ENCODE measurements at regions not wholly inside any gene's neighbourhood (a gene's known extent, or its start where the extent isn't known, plus 50 kb on each side); places are given as distances from the start of the nearest gene placed in this dataset.

DNA sequence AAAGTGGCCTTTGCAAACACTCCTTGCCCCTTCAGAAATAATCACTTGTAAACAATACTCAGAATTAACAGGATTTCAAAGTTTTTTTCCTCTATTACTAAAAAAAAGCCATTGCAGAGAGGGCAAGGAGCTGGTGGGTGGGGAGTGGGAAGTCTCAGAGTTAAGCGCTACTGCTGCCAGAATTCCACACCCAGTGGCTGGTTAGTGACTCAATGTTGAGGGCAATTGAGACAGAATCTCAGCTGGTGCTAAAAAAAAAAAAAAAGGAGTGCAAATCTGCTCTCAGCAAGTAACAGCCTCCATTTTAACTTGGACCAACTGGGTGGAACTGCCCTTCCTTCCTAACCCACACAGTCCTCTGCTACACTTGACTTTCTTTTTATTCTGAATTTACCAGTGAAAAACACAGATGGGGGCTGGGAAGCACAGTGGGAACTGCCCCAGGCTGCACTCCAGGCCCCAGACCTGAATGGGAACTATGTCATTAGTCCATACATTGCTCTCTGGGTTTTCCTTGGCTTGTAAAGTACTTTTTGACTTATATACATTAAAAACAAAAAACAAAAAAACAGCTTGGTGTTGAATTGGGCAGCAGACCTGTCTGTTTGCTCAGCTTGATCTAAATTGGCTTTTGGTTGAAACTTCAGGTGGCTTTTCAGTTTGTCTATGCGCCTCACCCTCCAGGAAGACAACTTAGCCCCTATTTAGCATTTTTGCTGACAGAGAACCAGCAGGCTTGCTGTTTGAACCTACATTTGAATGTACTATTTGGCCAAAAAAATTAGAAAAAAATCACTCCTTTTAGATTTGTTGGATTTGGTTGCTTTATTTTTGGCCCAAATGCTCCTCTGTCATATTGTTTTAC, 357.8 kb upstream of the TBL1XR1 start:
- no peaks in the 10 kb centered on the region for H3K36me3 ChIP-seq (ENCODE audit: control insufficient read depth in 2 of 2, insufficient read depth in 2 of 2, low read length in 2 of 2)
- no peaks in the 10 kb centered on the region for H3K27me3 ChIP-seq (ENCODE audit: control insufficient read depth in 2 of 2, insufficient read depth in 2 of 2, low read length in 2 of 2)
- no peaks in the 10 kb centered on the region for H3K4me1 ChIP-seq (ENCODE audit: control insufficient read depth in 2 of 2, insufficient read depth in 2 of 2, low read length in 2 of 2)
- H3K9ac ChIP-seq (ENCODE audit: low read depth in 1 of 2, low read length in 2 of 2): no peak overlapping the region
- H3K4me3 ChIP-seq (ENCODE audit: low read length in 2 of 2): no peak overlapping the region
- no peaks in the 10 kb centered on the region for H3K9me3 ChIP-seq (ENCODE audit: control insufficient read depth in 2 of 2, low read length in 2 of 2)
- no peak overlapping the region for H3K27ac ChIP-seq (ENCODE audit: low read depth in 2 of 2, low read length in 2 of 2)

DNA sequence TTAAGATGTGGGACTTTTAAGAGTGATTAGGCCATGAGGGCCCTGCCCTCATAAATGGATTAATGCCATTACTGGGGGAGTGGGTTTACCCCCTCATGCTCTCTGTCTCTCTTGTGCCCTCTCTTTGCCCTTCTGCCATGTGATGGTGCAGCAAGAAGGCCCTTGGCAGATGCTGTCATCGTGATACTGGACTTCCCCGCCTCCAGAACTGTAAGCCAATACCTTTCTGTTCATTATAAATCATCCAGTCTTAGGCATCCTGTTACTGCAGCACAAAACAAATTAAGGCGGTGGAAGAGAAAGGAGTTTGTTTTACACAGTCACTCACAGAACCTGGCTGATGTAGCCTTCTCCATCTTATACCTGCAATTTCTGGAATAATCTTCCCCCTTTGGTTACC, 360.3 kb upstream of the TBL1XR1 start:
- Histone ChIP-seq H3K27ac (ENCODE audit: low read depth in 2 of 2, low read length in 2 of 2) (no peak overlapping the region), H3K4me3 (ENCODE audit: low read length in 2 of 2) (no peak overlapping the region), H3K27me3 (ENCODE audit: control insufficient read depth in 2 of 2, insufficient read depth in 2 of 2, low read length in 2 of 2) (no peaks in the 10 kb centered on the region), H3K4me1 (ENCODE audit: control insufficient read depth in 2 of 2, insufficient read depth in 2 of 2, low read length in 2 of 2) (no peaks in the 10 kb centered on the region), H3K9ac (ENCODE audit: low read depth in 1 of 2, low read length in 2 of 2) (no peak overlapping the region), H3K36me3 (ENCODE audit: control insufficient read depth in 2 of 2, insufficient read depth in 2 of 2, low read length in 2 of 2) (no peaks in the 10 kb centered on the region), H3K9me3 (ENCODE audit: control insufficient read depth in 2 of 2, low read length in 2 of 2) (no peaks in the 10 kb centered on the region)

DNA sequence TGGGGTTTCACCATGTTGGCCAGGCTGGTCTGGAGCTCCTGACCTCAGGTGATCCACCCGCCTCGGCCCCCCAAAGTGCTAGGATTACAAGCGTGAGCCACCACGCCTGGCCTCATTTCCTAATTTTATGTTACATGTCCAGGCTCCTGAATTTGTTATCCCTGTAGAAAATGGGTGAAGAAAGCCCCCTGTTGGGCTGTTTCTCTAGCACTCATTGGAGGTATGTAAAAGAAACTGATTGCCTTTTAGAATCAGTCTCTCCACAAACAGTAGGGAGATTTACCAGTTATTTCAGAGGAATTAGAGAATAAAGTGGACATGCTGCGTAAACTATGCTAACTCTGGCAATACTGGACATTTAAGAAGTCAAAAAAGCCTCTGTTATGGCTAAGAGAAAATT, 364.1 kb upstream of the TBL1XR1 start:
- no peak overlapping the region for H3K9ac ChIP-seq (ENCODE audit: low read depth in 1 of 2, low read length in 2 of 2)

DNA sequence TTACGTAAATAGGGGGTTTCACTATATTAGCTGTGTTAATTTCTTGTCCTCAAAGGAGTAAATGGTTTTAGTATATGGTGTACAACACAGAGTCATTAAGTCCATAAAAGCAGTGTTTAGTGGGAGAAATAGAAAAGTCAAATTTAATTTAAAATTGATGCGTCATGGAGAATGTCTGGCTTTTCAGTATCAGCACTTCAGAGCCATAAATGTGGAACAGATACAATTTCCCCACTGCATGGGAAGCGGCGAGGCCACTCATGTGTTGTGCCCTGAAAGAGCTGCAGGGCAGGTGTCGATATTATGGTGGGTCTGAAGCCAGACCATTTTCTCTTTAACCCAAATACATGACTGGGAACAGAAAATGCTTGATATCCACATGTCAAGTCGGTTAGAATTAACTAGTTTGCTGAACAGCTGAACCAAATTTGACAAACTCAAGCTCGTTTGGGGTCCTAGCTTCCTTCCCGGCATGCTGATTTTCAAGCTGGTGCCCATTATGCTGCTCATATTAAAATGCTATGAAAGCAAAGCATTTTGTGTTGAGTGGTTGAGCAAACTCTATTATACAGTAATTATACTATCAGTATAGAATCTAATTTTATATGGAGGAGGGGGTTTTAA, 364.6 kb upstream of the TBL1XR1 start:
- Histone ChIP-seq H3K27ac (ENCODE audit: low read depth in 2 of 2, low read length in 2 of 2) (no peak overlapping the region), H3K4me1 (ENCODE audit: control insufficient read depth in 2 of 2, insufficient read depth in 2 of 2, low read length in 2 of 2) (no peaks in the 10 kb centered on the region), H3K9me3 (ENCODE audit: control insufficient read depth in 2 of 2, low read length in 2 of 2) (no peaks in the 10 kb centered on the region), H3K4me3 (ENCODE audit: low read length in 2 of 2) (no peak overlapping the region), H3K27me3 (ENCODE audit: control insufficient read depth in 2 of 2, insufficient read depth in 2 of 2, low read length in 2 of 2) (no peaks in the 10 kb centered on the region), H3K36me3 (ENCODE audit: control insufficient read depth in 2 of 2, insufficient read depth in 2 of 2, low read length in 2 of 2) (no peaks in the 10 kb centered on the region), H3K9ac (ENCODE audit: low read depth in 1 of 2, low read length in 2 of 2) (no peak overlapping the region)

More for the DNA sequence above, 364.1 kb upstream of the TBL1XR1 start:
- Histone ChIP-seq H3K36me3 (ENCODE audit: control insufficient read depth in 2 of 2, insufficient read depth in 2 of 2, low read length in 2 of 2) (no peaks in the 10 kb centered on the region), H3K9me3 (ENCODE audit: control insufficient read depth in 2 of 2, low read length in 2 of 2) (no peaks in the 10 kb centered on the region), H3K27ac (ENCODE audit: low read depth in 2 of 2, low read length in 2 of 2) (no peak overlapping the region), H3K4me1 (ENCODE audit: control insufficient read depth in 2 of 2, insufficient read depth in 2 of 2, low read length in 2 of 2) (no peaks in the 10 kb centered on the region), H3K4me3 (ENCODE audit: low read length in 2 of 2) (no peak overlapping the region), H3K27me3 (ENCODE audit: control insufficient read depth in 2 of 2, insufficient read depth in 2 of 2, low read length in 2 of 2) (no peaks in the 10 kb centered on the region)

DNA sequence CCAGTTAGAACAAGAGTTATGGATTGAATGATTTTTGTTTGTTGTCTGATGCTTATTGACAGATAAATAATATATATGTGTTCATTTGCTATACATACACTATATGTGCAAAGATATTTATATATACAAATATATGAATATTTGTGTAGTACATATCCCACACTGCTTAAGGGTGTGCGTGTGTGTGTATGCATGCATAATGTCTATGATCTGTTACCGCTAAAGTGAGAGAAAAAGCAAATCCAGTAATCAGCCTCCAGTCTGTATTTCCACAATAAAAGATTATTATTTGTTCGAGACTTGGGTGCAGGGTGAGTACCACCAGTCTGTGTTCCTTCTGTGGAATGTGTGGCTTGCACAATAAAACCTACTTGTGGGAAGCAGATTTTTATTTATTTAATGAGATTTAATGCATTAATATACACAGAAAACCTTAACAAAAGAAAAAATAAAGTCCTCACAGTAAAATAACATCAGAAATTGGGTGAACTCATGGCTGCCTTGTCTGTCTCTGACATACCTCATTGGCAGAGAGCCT, 366.0 kb upstream of the TBL1XR1 start:
- H3K9ac ChIP-seq (ENCODE audit: low read depth in 1 of 2, low read length in 2 of 2): no peak overlapping the region
- no peaks in the 10 kb centered on the region for H3K27me3 ChIP-seq (ENCODE audit: control insufficient read depth in 2 of 2, insufficient read depth in 2 of 2, low read length in 2 of 2)
- H3K4me3 ChIP-seq (ENCODE audit: low read length in 2 of 2): no peak overlapping the region
- H3K36me3 ChIP-seq (ENCODE audit: control insufficient read depth in 2 of 2, insufficient read depth in 2 of 2, low read length in 2 of 2): no peaks in the 10 kb centered on the region
- H3K27ac ChIP-seq (ENCODE audit: low read depth in 2 of 2, low read length in 2 of 2): no peak overlapping the region
- H3K9me3 ChIP-seq (ENCODE audit: control insufficient read depth in 2 of 2, low read length in 2 of 2): no peaks in the 10 kb centered on the region
- no peaks in the 10 kb centered on the region for H3K4me1 ChIP-seq (ENCODE audit: control insufficient read depth in 2 of 2, insufficient read depth in 2 of 2, low read length in 2 of 2)

DNA sequence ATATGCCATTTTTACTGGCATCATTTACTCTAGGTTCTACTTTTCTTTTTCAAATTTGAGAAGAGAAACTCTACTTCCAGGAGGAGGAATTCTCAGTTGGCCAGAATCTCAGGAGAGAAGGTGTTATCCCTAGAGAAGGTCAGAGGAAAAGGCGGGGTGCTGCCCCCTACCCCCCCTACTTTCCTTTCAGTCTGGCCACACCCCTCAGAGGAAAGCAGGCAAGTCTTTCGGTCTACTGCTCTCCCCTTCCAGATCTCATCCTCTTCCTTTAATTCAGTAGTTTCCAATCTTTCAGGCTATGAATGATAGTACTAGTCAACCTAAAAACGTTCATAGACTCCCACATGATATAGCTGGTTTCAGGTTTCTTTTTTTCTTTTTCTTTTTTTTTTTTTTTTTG, 366.5 kb upstream of the TBL1XR1 start:
- Histone ChIP-seq H3K4me1 (ENCODE audit: control insufficient read depth in 2 of 2, insufficient read depth in 2 of 2, low read length in 2 of 2) (no peaks in the 10 kb centered on the region), H3K9ac (ENCODE audit: low read depth in 1 of 2, low read length in 2 of 2) (no peak overlapping the region), H3K27me3 (ENCODE audit: control insufficient read depth in 2 of 2, insufficient read depth in 2 of 2, low read length in 2 of 2) (no peaks in the 10 kb centered on the region), H3K9me3 (ENCODE audit: control insufficient read depth in 2 of 2, low read length in 2 of 2) (no peaks in the 10 kb centered on the region), H3K36me3 (ENCODE audit: control insufficient read depth in 2 of 2, insufficient read depth in 2 of 2, low read length in 2 of 2) (no peaks in the 10 kb centered on the region), H3K4me3 (ENCODE audit: low read length in 2 of 2) (no peak overlapping the region), H3K27ac (ENCODE audit: low read depth in 2 of 2, low read length in 2 of 2) (no peak overlapping the region)

DNA sequence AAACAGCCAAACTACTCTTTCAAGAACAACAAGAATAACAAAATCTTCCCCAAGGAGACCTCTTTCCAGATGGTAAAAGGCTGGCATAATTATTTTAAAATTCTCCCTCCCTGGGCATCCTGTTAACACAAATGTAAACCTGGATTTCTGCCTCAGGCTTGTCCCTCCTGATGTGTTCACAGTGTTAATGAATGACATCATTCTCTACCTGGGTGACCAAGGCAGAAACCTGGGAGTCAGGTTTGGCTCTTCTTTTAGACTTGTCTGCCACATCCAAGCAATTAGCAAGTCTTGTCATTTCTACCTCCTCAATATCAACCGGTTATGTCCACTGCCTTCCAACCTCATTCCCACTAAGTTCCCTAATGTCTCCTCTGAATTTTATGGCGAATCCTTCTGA, 368.7 kb upstream of the TBL1XR1 start:
- Histone ChIP-seq H3K27me3 (ENCODE audit: control insufficient read depth in 2 of 2, insufficient read depth in 2 of 2, low read length in 2 of 2) (no peaks in the 10 kb centered on the region), H3K4me3 (ENCODE audit: low read length in 2 of 2) (no peak overlapping the region), H3K27ac (ENCODE audit: low read depth in 2 of 2, low read length in 2 of 2) (no peak overlapping the region), H3K4me1 (ENCODE audit: control insufficient read depth in 2 of 2, insufficient read depth in 2 of 2, low read length in 2 of 2) (no peaks in the 10 kb centered on the region), H3K9me3 (ENCODE audit: control insufficient read depth in 2 of 2, low read length in 2 of 2) (no peaks in the 10 kb centered on the region), H3K36me3 (ENCODE audit: control insufficient read depth in 2 of 2, insufficient read depth in 2 of 2, low read length in 2 of 2) (no peaks in the 10 kb centered on the region), H3K9ac (ENCODE audit: low read depth in 1 of 2, low read length in 2 of 2) (no peak overlapping the region)

DNA sequence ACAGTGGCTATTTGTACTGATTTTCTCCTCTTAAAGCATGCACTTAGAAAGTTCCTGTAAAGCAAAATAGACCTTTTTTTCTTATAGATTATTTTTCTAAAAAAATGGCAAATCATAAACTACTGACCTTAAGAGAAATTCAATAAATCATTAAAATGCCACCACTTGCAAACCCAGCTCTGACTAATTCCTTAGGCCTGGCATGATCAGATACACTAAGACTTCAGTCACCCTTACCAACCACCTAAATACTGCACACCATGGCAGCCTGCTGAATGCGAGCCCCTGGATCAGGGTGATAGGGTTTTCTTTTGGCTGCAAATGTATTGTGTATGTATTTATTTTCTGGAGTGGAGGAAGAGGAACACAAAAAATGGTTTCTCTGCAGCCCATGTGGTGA, 370.6 kb upstream of the TBL1XR1 start:
- no peaks in the 10 kb centered on the region for H3K27me3 ChIP-seq (ENCODE audit: control insufficient read depth in 2 of 2, insufficient read depth in 2 of 2, low read length in 2 of 2)
- H3K9me3 ChIP-seq (ENCODE audit: control insufficient read depth in 2 of 2, low read length in 2 of 2): no peaks in the 10 kb centered on the region
- H3K4me3 ChIP-seq (ENCODE audit: low read length in 2 of 2): no peak overlapping the region
- no peak overlapping the region for H3K27ac ChIP-seq (ENCODE audit: low read depth in 2 of 2, low read length in 2 of 2)
- H3K9ac ChIP-seq (ENCODE audit: low read depth in 1 of 2, low read length in 2 of 2): no peak overlapping the region
- H3K4me1 ChIP-seq (ENCODE audit: control insufficient read depth in 2 of 2, insufficient read depth in 2 of 2, low read length in 2 of 2): no peaks in the 10 kb centered on the region
- no peaks in the 10 kb centered on the region for H3K36me3 ChIP-seq (ENCODE audit: control insufficient read depth in 2 of 2, insufficient read depth in 2 of 2, low read length in 2 of 2)

DNA sequence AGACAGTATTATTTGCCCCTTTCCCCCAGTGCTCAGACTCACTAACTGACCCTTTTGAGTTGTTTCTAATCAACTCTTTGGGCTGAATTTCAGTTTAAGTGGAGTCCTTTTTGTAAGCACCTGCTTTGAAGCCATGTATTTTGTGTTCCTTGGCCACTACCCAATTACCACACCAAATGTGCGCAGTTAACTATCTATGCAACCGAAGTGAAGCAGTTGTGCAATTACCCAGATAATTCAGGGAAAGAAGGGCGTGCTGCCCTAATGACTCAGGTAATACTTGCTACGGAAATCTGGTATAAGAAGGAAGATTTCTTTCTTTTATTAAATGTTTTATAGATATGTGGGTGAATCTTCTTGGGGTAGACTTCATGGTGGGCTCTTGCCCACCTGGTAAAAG, 371.9 kb upstream of the TBL1XR1 start:
- H3K4me1 ChIP-seq (ENCODE audit: control insufficient read depth in 2 of 2, insufficient read depth in 2 of 2, low read length in 2 of 2): no peaks in the 10 kb centered on the region
- no peaks in the 10 kb centered on the region for H3K36me3 ChIP-seq (ENCODE audit: control insufficient read depth in 2 of 2, insufficient read depth in 2 of 2, low read length in 2 of 2)
- no peak overlapping the region for H3K27ac ChIP-seq (ENCODE audit: low read depth in 2 of 2, low read length in 2 of 2)
- no peak overlapping the region for H3K9ac ChIP-seq (ENCODE audit: low read depth in 1 of 2, low read length in 2 of 2)
- H3K9me3 ChIP-seq (ENCODE audit: control insufficient read depth in 2 of 2, low read length in 2 of 2): no peaks in the 10 kb centered on the region
- no peak overlapping the region for H3K4me3 ChIP-seq (ENCODE audit: low read length in 2 of 2)
- no peaks in the 10 kb centered on the region for H3K27me3 ChIP-seq (ENCODE audit: control insufficient read depth in 2 of 2, insufficient read depth in 2 of 2, low read length in 2 of 2)

DNA sequence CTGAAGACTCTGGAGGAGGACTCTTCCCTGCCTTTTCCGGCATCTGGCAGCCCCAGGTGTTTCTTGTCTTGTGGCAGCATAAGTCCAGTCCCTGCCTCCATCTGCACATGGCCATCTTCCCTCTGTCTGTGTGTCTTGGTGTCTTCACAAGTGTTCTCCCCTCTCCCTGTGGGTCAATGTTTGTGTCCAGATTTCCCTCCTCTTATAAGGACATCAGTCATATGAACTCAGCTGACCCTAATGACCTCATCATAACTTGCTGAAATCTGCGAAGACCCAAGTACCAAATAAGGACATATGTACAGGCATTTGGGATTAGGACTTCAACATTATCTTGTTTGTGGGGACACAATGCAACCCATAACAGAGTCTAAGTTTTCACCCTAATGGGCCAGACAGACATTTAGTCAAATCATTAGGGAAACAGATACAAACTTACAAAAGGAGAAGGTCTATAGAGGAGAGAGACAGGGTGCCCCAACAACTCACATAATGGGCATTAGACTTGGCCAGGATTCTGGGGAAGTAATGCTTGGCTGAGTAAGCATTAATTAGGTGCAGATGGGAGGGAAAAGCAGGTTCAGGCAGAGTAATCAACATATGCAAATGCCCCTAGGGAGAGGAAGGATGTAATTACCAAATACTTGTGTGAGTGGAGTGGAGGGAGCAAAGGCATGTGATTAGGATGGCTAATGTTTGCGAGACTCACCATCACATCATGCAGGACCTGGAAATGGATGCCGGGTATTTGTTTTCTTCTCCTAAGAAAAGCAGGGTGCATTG, 372.8 kb upstream of the TBL1XR1 start:
- Histone ChIP-seq H3K9me3 (ENCODE audit: control insufficient read depth in 2 of 2, low read length in 2 of 2) (no peaks in the 10 kb centered on the region), H3K27ac (ENCODE audit: low read depth in 2 of 2, low read length in 2 of 2) (no peak overlapping the region), H3K27me3 (ENCODE audit: control insufficient read depth in 2 of 2, insufficient read depth in 2 of 2, low read length in 2 of 2) (no peaks in the 10 kb centered on the region), H3K4me3 (ENCODE audit: low read length in 2 of 2) (no peak overlapping the region), H3K36me3 (ENCODE audit: control insufficient read depth in 2 of 2, insufficient read depth in 2 of 2, low read length in 2 of 2) (no peaks in the 10 kb centered on the region), H3K9ac (ENCODE audit: low read depth in 1 of 2, low read length in 2 of 2) (no peak overlapping the region), H3K4me1 (ENCODE audit: control insufficient read depth in 2 of 2, insufficient read depth in 2 of 2, low read length in 2 of 2) (peaks cover 0 to 8% of the 10 kb centered on the region in 2 donors)
